SU-DHL-6 (cell line): ENCODE measurements at regions not wholly inside any gene's neighbourhood (a gene's known extent, or its start where the extent isn't known, plus 50 kb on each side); places are given as distances from the start of the nearest gene placed in this dataset.

Source experiments
- H2AFZ ChIP-seq: fragments of 200-600 bp; sonication (generic); 2 replicates; pipeline ENCODE4 v1.6.1; 2014; ENCODE audit warnings: low read depth, mild to moderate bottlenecking, moderate library complexity, mixed read lengths, antibody characterized with exemption, low read length; ENCODE audit not compliant: severe bottlenecking
- H3F3A ChIP-seq: fragments of 200-600 bp; shearing (Covaris generic); 2 replicates; pipeline ENCODE4 v1.6.0; 2016; ENCODE audit warnings: antibody characterized with exemption, mild to moderate bottlenecking; ENCODE audit not compliant: insufficient read depth
- H3K27ac ChIP-seq: fragments of 200-600 bp; sonication (generic); 2 replicates; pipeline ENCODE4 v1.5.1; 2016; ENCODE audit warnings: low read depth, mild to moderate bottlenecking, low read length, moderate library complexity, mixed read lengths
- H3K27me3 ChIP-seq: fragments of 200-600 bp; sonication (generic), shearing (Covaris generic); 2 replicates; pipeline ENCODE4 v1.6.0; 2014; ENCODE audit warnings: mild to moderate bottlenecking, low read length
- H3K36me3 ChIP-seq: fragments of 200-600 bp; sonication (generic); 2 replicates; pipeline ENCODE4 v1.6.1; 2014; ENCODE audit warnings: mild to moderate bottlenecking, low read length, mixed read lengths
- H3K4me2 ChIP-seq: fragments of 300-600, 200-600 bp; shearing (Covaris generic), sonication (generic); 2 replicates; pipeline ENCODE4 v1.6.0; 2014; ENCODE audit warnings: low read length, low read depth, mild to moderate bottlenecking; ENCODE audit not compliant: poor library complexity, severe bottlenecking
- H3K4me3 ChIP-seq: fragments of 200-600 bp; sonication (generic); 2 replicates; pipeline ENCODE4 v1.5.1; 2014; ENCODE audit warnings: antibody characterized with exemption, low read length, mild to moderate bottlenecking, mixed read lengths; ENCODE audit not compliant: insufficient read depth, poor library complexity, severe bottlenecking
- H3K79me2 ChIP-seq: fragments of 200-600 bp; sonication (generic); 2 replicates; pipeline ENCODE4 v1.6.1; 2014; ENCODE audit warnings: mild to moderate bottlenecking, low read length, moderate library complexity; ENCODE audit not compliant: insufficient read depth
- H3K9ac ChIP-seq: fragments of 200-600 bp; sonication (generic); 2 replicates; pipeline ENCODE4 v1.7.0; 2014; ENCODE audit warnings: mild to moderate bottlenecking, low read length
- H3K9me2 ChIP-seq: fragments of 200-600 bp; sonication (generic); replicated peaks from 2 replicates; pipeline ENCODE4 v1.6.1; 2014; ENCODE audit warnings: low read length; ENCODE audit not compliant: insufficient read depth
- H3K9me3 ChIP-seq: fragments of 200-600 bp; sonication (generic); 2 replicates; pipeline ENCODE4 v1.6.1; 2014; ENCODE audit warnings: low read length, mixed read lengths; ENCODE audit not compliant: insufficient read depth
- H4K20me1 ChIP-seq: fragments of 200-600 bp; sonication (generic); 2 replicates; pipeline ENCODE4 v1.6.1; 2014; ENCODE audit warnings: low read depth, mild to moderate bottlenecking, antibody characterized with exemption, low read length, moderate library complexity, mixed read lengths
- EZH2phosphoT487 ChIP-seq: fragments of 200-600 bp; sonication (generic), shearing (Covaris generic); conservative IDR thresholded peaks from 2 replicates; pipeline ENCODE4 v1.6.1; 2018; ENCODE audit warnings: mild to moderate bottlenecking, antibody characterized with exemption, low read length, moderate library complexity, mixed read lengths
- TF ChIP-seq, protein P1 (sequence below): fragments of 200-600 bp; sonication (generic); IDR thresholded peaks from one replicate; pipeline ENCODE4 v1.5.1; 2017; ENCODE audit warnings: antibody characterized with exemption, mild to moderate bottlenecking, low read length, moderate library complexity; ENCODE audit not compliant: insufficient read depth, poor library complexity, severe bottlenecking

DNA sequence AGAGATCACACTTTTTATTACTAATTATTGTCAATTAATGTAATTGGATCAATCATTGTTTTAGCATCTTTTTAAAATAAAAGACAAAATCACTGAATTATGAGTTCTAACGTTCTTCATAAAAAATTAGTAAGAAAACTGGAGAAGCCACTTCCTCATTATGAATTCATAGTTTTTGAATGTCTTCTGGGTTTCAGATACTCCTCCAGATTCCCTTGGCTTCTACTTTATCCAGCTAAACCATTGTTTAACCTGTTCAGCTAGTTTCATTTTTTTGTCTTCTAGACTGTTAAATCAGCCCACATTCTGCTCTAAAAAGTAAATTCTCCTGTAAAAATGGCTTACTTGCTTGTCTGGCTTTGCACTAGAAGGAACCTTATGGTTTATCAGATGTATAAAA lies 753.4 kb upstream of the ACVR2A start:
- no peak overlapping the region for H2AFZ ChIP-seq
- TF ChIP-seq, protein P1, sequence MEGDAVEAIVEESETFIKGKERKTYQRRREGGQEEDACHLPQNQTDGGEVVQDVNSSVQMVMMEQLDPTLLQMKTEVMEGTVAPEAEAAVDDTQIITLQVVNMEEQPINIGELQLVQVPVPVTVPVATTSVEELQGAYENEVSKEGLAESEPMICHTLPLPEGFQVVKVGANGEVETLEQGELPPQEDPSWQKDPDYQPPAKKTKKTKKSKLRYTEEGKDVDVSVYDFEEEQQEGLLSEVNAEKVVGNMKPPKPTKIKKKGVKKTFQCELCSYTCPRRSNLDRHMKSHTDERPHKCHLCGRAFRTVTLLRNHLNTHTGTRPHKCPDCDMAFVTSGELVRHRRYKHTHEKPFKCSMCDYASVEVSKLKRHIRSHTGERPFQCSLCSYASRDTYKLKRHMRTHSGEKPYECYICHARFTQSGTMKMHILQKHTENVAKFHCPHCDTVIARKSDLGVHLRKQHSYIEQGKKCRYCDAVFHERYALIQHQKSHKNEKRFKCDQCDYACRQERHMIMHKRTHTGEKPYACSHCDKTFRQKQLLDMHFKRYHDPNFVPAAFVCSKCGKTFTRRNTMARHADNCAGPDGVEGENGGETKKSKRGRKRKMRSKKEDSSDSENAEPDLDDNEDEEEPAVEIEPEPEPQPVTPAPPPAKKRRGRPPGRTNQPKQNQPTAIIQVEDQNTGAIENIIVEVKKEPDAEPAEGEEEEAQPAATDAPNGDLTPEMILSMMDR, result no peak
- no peak for TF ChIP-seq EZH2phosphoT487
- H3K9ac ChIP-seq, result no peak overlapping the region

DNA sequence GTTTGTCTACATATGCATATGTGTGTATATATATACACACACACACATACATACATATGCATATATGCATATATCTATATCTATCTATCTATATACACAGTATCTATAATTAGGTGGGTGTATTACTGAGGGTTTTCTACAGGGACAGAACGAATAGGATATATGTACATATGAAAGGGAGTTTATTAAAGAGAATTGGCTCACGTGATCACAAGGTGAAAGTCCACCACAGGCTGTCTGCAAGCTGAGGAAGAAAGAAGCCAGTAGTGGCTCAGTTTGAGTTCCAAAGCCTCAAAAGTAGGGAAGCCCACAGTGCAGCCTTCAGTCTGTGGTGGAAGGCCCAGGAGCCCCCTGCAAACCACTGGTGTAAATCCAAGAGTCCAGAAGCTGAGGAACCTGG lies 756.0 kb upstream of the ACVR2A start:
- Histone ChIP-seq H3F3A (no peaks in the 10 kb centered on the region), H4K20me1 (no peaks in the 10 kb centered on the region), H3K27ac (no peak overlapping the region), H3K79me2 (no peaks in the 10 kb centered on the region), H3K36me3 (no peaks in the 10 kb centered on the region), H3K4me3 (no peak overlapping the region), H3K4me2 (no peak overlapping the region), H3K9me3 (no peaks in the 10 kb centered on the region), H3K9me2 (no peaks in the 10 kb centered on the region), H3K9ac (no peak overlapping the region), H3K27me3 (no peaks in the 10 kb centered on the region), H2AFZ (no peak overlapping the region)
- no peak for TF ChIP-seq EZH2phosphoT487
- TF ChIP-seq, protein P1, result no peak

More for the DNA sequence above, 753.4 kb upstream of the ACVR2A start:
- no peaks in the 10 kb centered on the region for H4K20me1 ChIP-seq
- H3K9me3 ChIP-seq, result no peaks in the 10 kb centered on the region
- no peaks in the 10 kb centered on the region for H3K27me3 ChIP-seq
- H3K79me2 ChIP-seq, result no peaks in the 10 kb centered on the region
- H3K27ac ChIP-seq, result no peak overlapping the region
- no peaks in the 10 kb centered on the region for H3K9me2 ChIP-seq
- no peaks in the 10 kb centered on the region for H3F3A ChIP-seq
- no peaks in the 10 kb centered on the region for H3K36me3 ChIP-seq
- H3K4me2 ChIP-seq, result no peak overlapping the region
- no peak overlapping the region for H3K4me3 ChIP-seq

DNA sequence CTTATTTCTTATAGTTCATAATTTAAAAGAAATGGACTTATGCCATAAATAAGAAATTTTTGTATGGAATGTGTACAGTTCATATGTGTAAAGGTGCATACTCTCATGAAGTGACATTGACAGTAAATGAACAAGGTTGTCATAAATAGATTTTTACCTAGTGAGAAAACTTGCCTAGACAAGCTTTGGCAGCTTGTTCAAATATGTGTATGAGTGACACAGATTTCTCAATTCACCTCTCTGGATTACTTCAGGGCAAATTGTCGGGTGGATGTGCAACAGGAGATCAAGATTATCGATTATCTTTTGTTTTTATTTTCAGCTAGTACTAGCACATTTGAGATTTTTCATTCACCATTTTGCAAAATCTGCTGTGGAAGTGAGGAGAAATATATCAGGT lies 758.1 kb upstream of the ACVR2A start:
- H3K4me3 ChIP-seq, result no peak overlapping the region
- H3K27ac ChIP-seq, result no peak overlapping the region
- no peaks in the 10 kb centered on the region for H3K36me3 ChIP-seq
- H3K9me3 ChIP-seq, result no peaks in the 10 kb centered on the region
- no peaks in the 10 kb centered on the region for H3K9me2 ChIP-seq
- no peaks in the 10 kb centered on the region for H4K20me1 ChIP-seq
- no peaks in the 10 kb centered on the region for H3F3A ChIP-seq
- TF ChIP-seq EZH2phosphoT487, result no peak
- TF ChIP-seq, protein P1, result no peak
- H3K27me3 ChIP-seq, result no peaks in the 10 kb centered on the region
- H3K4me2 ChIP-seq, result no peak overlapping the region
- H2AFZ ChIP-seq, result no peak overlapping the region
- no peaks in the 10 kb centered on the region for H3K79me2 ChIP-seq
- no peak overlapping the region for H3K9ac ChIP-seq

DNA sequence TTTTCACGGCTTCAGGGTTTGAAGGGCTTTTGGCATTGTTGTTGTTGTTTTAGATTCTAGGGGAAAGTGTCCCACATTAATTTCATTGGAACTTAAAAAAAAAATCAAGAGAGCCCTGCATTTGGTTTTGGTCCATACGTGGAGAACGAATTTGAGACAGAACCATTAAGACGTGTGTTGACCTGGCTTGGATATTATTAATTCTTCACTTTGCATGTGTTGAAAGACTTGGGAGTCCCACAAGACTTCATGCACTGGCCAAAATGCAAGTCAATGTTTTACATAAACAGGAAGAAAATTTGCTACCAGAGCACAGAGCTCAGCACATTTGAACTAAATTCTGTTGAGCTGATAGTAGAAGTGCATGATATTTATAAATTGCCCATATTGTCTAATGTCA lies 761.2 kb upstream of the ACVR2A start:
- no peaks in the 10 kb centered on the region for H3K27me3 ChIP-seq
- H3K9me3 ChIP-seq, result no peaks in the 10 kb centered on the region
- no peaks in the 10 kb centered on the region for H3K9me2 ChIP-seq
- H4K20me1 ChIP-seq, result no peaks in the 10 kb centered on the region
- no peak overlapping the region for H2AFZ ChIP-seq
- H3K79me2 ChIP-seq, result no peaks in the 10 kb centered on the region
- H3K4me2 ChIP-seq, result no peak overlapping the region
- H3K9ac ChIP-seq, result no peak overlapping the region
- no peak overlapping the region for H3K4me3 ChIP-seq
- H3K36me3 ChIP-seq, result no peaks in the 10 kb centered on the region
- TF ChIP-seq, protein P1, result no peak
- no peak for TF ChIP-seq EZH2phosphoT487
- no peaks in the 10 kb centered on the region for H3F3A ChIP-seq
- no peak overlapping the region for H3K27ac ChIP-seq
